IMR-90 (cell line): ENCODE measurements at regions not wholly inside any gene's neighbourhood (a gene's known extent, or its start where the extent isn't known, plus 50 kb on each side); places are given as distances from the start of the nearest gene placed in this dataset.
A peak's percentile ranks its signal among the peaks of the same experiment; 100 is the strongest.

Experiments used
- ATAC-seq: fragments of 200-7000 bp; cut with Tn5 transposase; 2 replicates; pipeline ENCODE4 v1.9.1; 2020; ENCODE audit warnings: low read depth, mild to moderate bottlenecking, moderate library complexity
- BruUV-seq: library from RNA; stranded (reverse); fragments of 400-500 nt; replicated peaks from 2 replicates; lab custom pipeline; 2021; lab: Mats Ljungman, UMichigan
- CTCF ChIA-PET: fragments of 300-600 bp; formaldehyde crosslinking; extraction: SDS; loops from one replicate; lab custom pipeline; 2021; ENCODE audit warnings: antibody characterized with exemption; lab: Yijun Ruan, JAX
- POLR2A ChIA-PET: fragments of 300-600 bp; sonication (Branson Sonifier 250); formaldehyde crosslinking; loops from one replicate; lab custom pipeline; 2022; ENCODE audit warnings: antibody characterized with exemption; ENCODE audit not compliant: unreplicated experiment; lab: Charles Lee
- DNase-seq: peaks from one replicate; pipeline ENCODE4 v3.0.0; 2013
- H2AFZ ChIP-seq: replicated peaks from 2 replicates; pipeline ENCODE3; 2013; ENCODE audit warnings: low read length, mild to moderate bottlenecking; ENCODE audit not compliant: poor library complexity
- H2AK5ac ChIP-seq: 2 replicates; pipeline ENCODE4 v1.6.1; 2013; ENCODE audit warnings: low read depth, low read length, inconsistent platforms
- H2AK9ac ChIP-seq: replicated peaks from 2 replicates; pipeline ENCODE3; 2013; ENCODE audit warnings: mild to moderate bottlenecking, low read depth, low read length, moderate library complexity; ENCODE audit not compliant: poor library complexity
- H2BK120ac ChIP-seq: 2 replicates; pipeline ENCODE4 v1.6.1; 2013; ENCODE audit warnings: low read depth, low read length, inconsistent platforms
- H2BK15ac ChIP-seq: 3 replicates; pipeline ENCODE4 v1.6.1; 2013; ENCODE audit warnings: low read depth, low read length, inconsistent platforms
- H2BK20ac ChIP-seq: 2 replicates; pipeline ENCODE4 v1.6.1; 2013; ENCODE audit warnings: low read depth, mild to moderate bottlenecking, inconsistent platforms, low read length, moderate library complexity
- H2BK5ac ChIP-seq: 2 replicates; pipeline ENCODE4 v1.6.1; 2013; ENCODE audit warnings: mild to moderate bottlenecking, low read depth, low read length, inconsistent platforms; ENCODE audit not compliant: poor library complexity, severe bottlenecking
- H3K14ac ChIP-seq: replicated peaks from 2 replicates; pipeline ENCODE4 v1.6.1; 2013; ENCODE audit warnings: low read depth, low read length, inconsistent platforms
- H3K18ac ChIP-seq: 2 replicates; pipeline ENCODE4 v1.6.1; 2013; ENCODE audit warnings: low read depth, low read length, control low read depth
- H3K23ac ChIP-seq: 2 replicates; pipeline ENCODE4 v1.6.1; 2013; ENCODE audit warnings: low read depth, low read length, inconsistent platforms
- H3K27ac ChIP-seq: 2 replicates; pipeline ENCODE4 v1.5.1; 2013; ENCODE audit warnings: mild to moderate bottlenecking, control low read depth, low read length; ENCODE audit not compliant: insufficient read depth
- H3K27me3 ChIP-seq: 2 replicates; pipeline ENCODE4 v1.6.1; 2013; ENCODE audit warnings: low read length; ENCODE audit not compliant: control insufficient read depth, insufficient read depth
- H3K36me3 ChIP-seq: 2 replicates; pipeline ENCODE4 v1.6.1; 2013; ENCODE audit warnings: low read length, mixed read lengths; ENCODE audit not compliant: control insufficient read depth, insufficient read depth
- H3K4ac ChIP-seq: 2 replicates; pipeline ENCODE4 v1.6.1; 2013; ENCODE audit warnings: low read depth, low read length, inconsistent platforms
- H3K4me1 ChIP-seq: 2 replicates; pipeline ENCODE4 v1.6.1; 2013; ENCODE audit warnings: low read length, mixed read lengths; ENCODE audit not compliant: control insufficient read depth, insufficient read depth
- H3K4me2 ChIP-seq: 2 replicates; pipeline ENCODE4 v1.6.1; 2013; ENCODE audit warnings: low read depth, mild to moderate bottlenecking, control low read depth, low read length, moderate library complexity
- H3K4me3 ChIP-seq: 2 replicates; pipeline ENCODE4 v1.5.1; 2013; ENCODE audit warnings: low read depth, mild to moderate bottlenecking, control low read depth, low read length, moderate library complexity; ENCODE audit not compliant: insufficient read depth
- H3K56ac ChIP-seq: 2 replicates; pipeline ENCODE4 v1.6.1; 2013; ENCODE audit warnings: low read length, inconsistent platforms; ENCODE audit not compliant: insufficient read depth; ENCODE audit errors: extremely low read depth
- H3K79me1 ChIP-seq, 2 experiments: 2 replicates each; pipeline ENCODE4 v1.6.1; 2013; ENCODE audit warnings: low read length in 2 of 2, inconsistent platforms in 1 of 2, low read depth in 1 of 2
- H3K9ac ChIP-seq: 2 replicates; pipeline ENCODE4 v1.6.1; 2013; ENCODE audit warnings: low read depth, low read length, control low read depth
- H3K9me1 ChIP-seq: 2 replicates; pipeline ENCODE4 v1.6.1; 2013; ENCODE audit warnings: low read length, inconsistent platforms; ENCODE audit not compliant: insufficient read depth
- H3K9me3 ChIP-seq: 2 replicates; pipeline ENCODE4 v1.6.1; 2013; ENCODE audit warnings: low read length; ENCODE audit not compliant: control insufficient read depth, insufficient read depth
- H4K20me1 ChIP-seq: 2 replicates; pipeline ENCODE4 v1.6.1; 2013; ENCODE audit warnings: low read length, inconsistent platforms; ENCODE audit not compliant: insufficient read depth
- H4K5ac ChIP-seq: 2 replicates; pipeline ENCODE4 v1.6.1; 2013; ENCODE audit warnings: mild to moderate bottlenecking, low read depth, low read length, control low read depth
- H4K8ac ChIP-seq, 2 experiments: 2 replicates each; pipeline ENCODE4 v1.6.1; 2013; ENCODE audit warnings: low read depth in 2 of 2, low read length in 2 of 2, control low read depth in 1 of 2, inconsistent platforms in 1 of 2
- H4K91ac ChIP-seq: 2 replicates; pipeline ENCODE4 v1.6.1; 2013; ENCODE audit warnings: low read depth, low read length, inconsistent platforms; ENCODE audit not compliant: insufficient read depth
- CEBPB ChIP-seq: IDR thresholded peaks from 2 replicates; pipeline ENCODE4 v1.6.1; 2012; ENCODE audit warnings: low read depth, low read length, improper control_type of control experiment
- CHD1 ChIP-seq: IDR thresholded peaks from 2 replicates; pipeline ENCODE4 v1.6.1; 2012; ENCODE audit warnings: low read depth, low read length, improper control_type of control experiment
- CTCF ChIP-seq: conservative IDR thresholded peaks from 2 replicates; pipeline ENCODE4 v1.5.1; 2012; ENCODE audit warnings: mild to moderate bottlenecking, low read depth, low read length, improper control_type of control experiment
- FOS ChIP-seq: fragments of 150-350 bp; IDR thresholded peaks from 2 replicates; pipeline ENCODE4 v1.6.1; 2016; ENCODE audit warnings: low read depth, low read length
- MAFK ChIP-seq: IDR thresholded peaks from 2 replicates; pipeline ENCODE4 v1.6.1; 2012; ENCODE audit warnings: low read depth, low read length, improper control_type of control experiment
- MAZ ChIP-seq: IDR thresholded peaks from 2 replicates; pipeline ENCODE4 v1.6.1; 2012; ENCODE audit warnings: low read depth, mild to moderate bottlenecking, low read length, improper control_type of control experiment, moderate library complexity, borderline replicate concordance
- MXI1 ChIP-seq: IDR thresholded peaks from 2 replicates; pipeline ENCODE4 v1.6.1; 2012; ENCODE audit warnings: low read depth, mild to moderate bottlenecking, low read length, moderate library complexity, borderline replicate concordance
- NFE2L2 ChIP-seq: fragments of 150-350 bp; IDR thresholded peaks from 2 replicates; pipeline ENCODE4 v1.6.1; 2016; ENCODE audit warnings: low read depth, mild to moderate bottlenecking, low read length
- RAD21 ChIP-seq: IDR thresholded peaks from 2 replicates; pipeline ENCODE4 v1.6.1; 2012; ENCODE audit warnings: low read length, improper control_type of control experiment
- RCOR1 ChIP-seq: IDR thresholded peaks from 2 replicates; pipeline ENCODE4 v1.6.1; 2012; ENCODE audit warnings: mild to moderate bottlenecking, low read length, improper control_type of control experiment; ENCODE audit not compliant: insufficient replicate concordance
- RFX5 ChIP-seq: IDR thresholded peaks from 2 replicates; pipeline ENCODE4 v1.8.0; 2012; ENCODE audit warnings: low read depth, mild to moderate bottlenecking, low read length, moderate library complexity
- SMC3 ChIP-seq: fragments of 150-350 bp; IDR thresholded peaks from 2 replicates; pipeline ENCODE4 v1.6.1; 2016; ENCODE audit warnings: low read depth, mild to moderate bottlenecking, antibody characterized with exemption, low read length, moderate library complexity
- USF2 ChIP-seq: fragments of 150-350 bp; IDR thresholded peaks from 2 replicates; pipeline ENCODE4 v1.6.1; 2017; ENCODE audit warnings: mild to moderate bottlenecking, antibody characterized with exemption, low read length, low read depth
- WGBS, 2 experiments: methylation state at CpG; one replicate each; pipeline versions ENCODE4 v1.1.5 to v1.1.7; 2013; ENCODE audit warnings: missing lambda C conversion rate in 2 of 2; ENCODE audit not compliant: insufficient read length in 1 of 2; ENCODE audit errors: extremely low coverage in 2 of 2; 5-methylcytosine and 5-hydroxymethylcytosine counted together
- dilution Hi-C: fragments of 300-500 bp; cut with HindIII; formaldehyde crosslinking; loops from one replicate; pipeline ENCODE4 v1.14.3; 2018; ENCODE audit warnings: low sequenced_read_pairs; ENCODE audit not compliant: unreplicated experiment
- in situ Hi-C: fragments of 300-500 bp; cut with MboI; formaldehyde crosslinking; loops from 3 replicates; pipeline ENCODE4 v1.14.3; 2019; ENCODE audit warnings: low sequenced_read_pairs, inconsistent platforms, mixed read lengths
- intact Hi-C: fragments of 100-400 bp; cut with micrococcal nuclease; formaldehyde crosslinking; loops from 2 replicates; pipeline ENCODE4 v1.10.0; 2022
- TF ChIP-seq, protein P1 (sequence below): fragments of 150-350 bp; IDR thresholded peaks from 2 replicates; pipeline ENCODE4 v1.6.1; 2016; ENCODE audit warnings: low read depth, mild to moderate bottlenecking, low read length, moderate library complexity, borderline replicate concordance

DNA sequence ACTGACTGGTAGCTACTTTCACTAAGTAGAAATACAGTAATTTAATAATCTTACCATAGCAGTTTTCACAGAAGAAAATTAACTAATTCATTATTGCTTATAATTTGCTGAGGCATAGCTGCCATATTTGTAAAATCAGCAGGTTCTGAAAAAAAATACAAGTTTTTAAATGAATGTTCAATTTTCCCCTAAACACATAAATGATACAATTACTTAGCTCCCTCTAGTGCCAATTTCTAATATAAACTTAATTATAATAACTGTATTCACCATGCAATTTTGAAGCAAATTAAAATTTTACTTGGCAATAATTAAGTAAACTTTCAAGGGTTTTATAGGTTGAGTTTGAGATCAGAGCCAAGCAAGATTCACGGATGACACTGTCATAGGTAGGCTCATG is 1321.6 kb upstream of the ACVR2A start:
- in situ Hi-C loops (no loop called here), dilution Hi-C loops (no loop called here), intact Hi-C loops (loop anchor here (5.0 to 10.0 kb wide), 3 partner anchors 596 to 1998 kb away; partner anchors contain the start of gene ZEB2)
- no peak overlapping the region for H2BK20ac ChIP-seq
- TF ChIP-seq RFX5 (no peak), CEBPB (no peak), USF2 (no peak), CHD1 (no peak), CTCF (peak; percentile 39), MAFK (no peak), SMC3 (peak; percentile 44), MXI1 (no peak), FOS (no peak), MAZ (no peak), RAD21 (peak; percentile 44), NFE2L2 (no peak), RCOR1 (no peak)
- TF ChIP-seq, protein P1, sequence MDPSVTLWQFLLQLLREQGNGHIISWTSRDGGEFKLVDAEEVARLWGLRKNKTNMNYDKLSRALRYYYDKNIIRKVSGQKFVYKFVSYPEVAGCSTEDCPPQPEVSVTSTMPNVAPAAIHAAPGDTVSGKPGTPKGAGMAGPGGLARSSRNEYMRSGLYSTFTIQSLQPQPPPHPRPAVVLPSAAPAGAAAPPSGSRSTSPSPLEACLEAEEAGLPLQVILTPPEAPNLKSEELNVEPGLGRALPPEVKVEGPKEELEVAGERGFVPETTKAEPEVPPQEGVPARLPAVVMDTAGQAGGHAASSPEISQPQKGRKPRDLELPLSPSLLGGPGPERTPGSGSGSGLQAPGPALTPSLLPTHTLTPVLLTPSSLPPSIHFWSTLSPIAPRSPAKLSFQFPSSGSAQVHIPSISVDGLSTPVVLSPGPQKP, result no peak
- H2BK120ac ChIP-seq, result no peak overlapping the region
- H3K4me1 ChIP-seq, result no peaks in the 10 kb centered on the region
- H3K27ac ChIP-seq, result no peak overlapping the region
- H3K9me1 ChIP-seq, result no peaks in the 10 kb centered on the region
- no peak overlapping the region for H4K91ac ChIP-seq
- no TSS peak for BruUV-seq
- ATAC-seq, result no peak
- no peak overlapping the region for H4K8ac ChIP-seq
- no peak overlapping the region for H2BK15ac ChIP-seq
- H3K9me3 ChIP-seq, result 0 out of 2 replicates have a peak, but pooled peaks cover 3% of the 10 kb centered on the region
- H3K4me3 ChIP-seq, result no peak overlapping the region
- H2AK9ac ChIP-seq, result no peak overlapping the region
- H3K9ac ChIP-seq, result no peak overlapping the region
- no CpG with 5 or more reads among the region's 1 CpG for WGBS, 2 experiments
- DNase-seq, result peak; percentile 9
- no peaks in the 10 kb centered on the region for H3K79me1 ChIP-seq
- H2BK5ac ChIP-seq, result no peak overlapping the region
- H3K14ac ChIP-seq, result no peak overlapping the region
- no peaks in the 10 kb centered on the region for H3K27me3 ChIP-seq
- H3K36me3 ChIP-seq, result no peaks in the 10 kb centered on the region
- H3K4ac ChIP-seq, result no peak overlapping the region
- no peak overlapping the region for H2AFZ ChIP-seq
- H3K56ac ChIP-seq, result no peak overlapping the region
- ChIA-PET POLR2A (interaction anchor here (0.5 kb wide), 1 partner anchor 169 kb away, joined by 3 read pairs; no protein-coding TSS in a partner anchor), CTCF (interaction anchor here (0.7 to 0.9 kb wide), 2 partner anchors 15 to 187 kb away, joined by 3 read pairs; no protein-coding TSS in a partner anchor)
- no peaks in the 10 kb centered on the region for H4K20me1 ChIP-seq
- no peak overlapping the region for H3K4me2 ChIP-seq
- H4K5ac ChIP-seq, result no peak overlapping the region
- H3K23ac ChIP-seq, result no peak overlapping the region
- no peak overlapping the region for H3K18ac ChIP-seq
- H2AK5ac ChIP-seq, result no peak overlapping the region
